ENCODE measurements at regions not wholly inside any gene's neighbourhood (a gene's known extent, or its start where the extent isn't known, plus 50 kb on each side); places are given as distances from the start of the nearest gene placed in this dataset.

- TF ChIP-seq USF2 (IDR thresholded peaks at IDR 0.05; ENCODE audit: low read depth, low read length) (no peak), MXI1 (IDR thresholded peaks at IDR 0.05; ENCODE audit: borderline replicate concordance, low read depth, low read length) (no peak), POLR2A (IDR thresholded peaks at IDR 0.05; ENCODE audit: low read depth, low read length) (no peak), CTCF (conservative IDR thresholded peaks at IDR 0.05; ENCODE audit: low read depth, low read length) (no peak), MAFK (IDR thresholded peaks at IDR 0.05; ENCODE audit: low read depth, low read length) (no peak), RAD21 (IDR thresholded peaks at IDR 0.05; ENCODE audit: low read length) (no peak), CHD1 (IDR thresholded peaks at IDR 0.05; ENCODE audit: low read depth, low read length) (no peak), RFX5 (IDR thresholded peaks at IDR 0.05; ENCODE audit: low read depth, low read length) (no peak), FOS (IDR thresholded peaks at IDR 0.05; ENCODE audit: low read depth, low read length) (no peak), MAZ (IDR thresholded peaks at IDR 0.05; ENCODE audit: borderline replicate concordance, low read depth, low read length) (no peak), SMC3 (IDR thresholded peaks at IDR 0.05; ENCODE audit: low read depth, low read length) (no peak), RCOR1 (IDR thresholded peaks at IDR 0.05; ENCODE audit: insufficient replicate concordance, low read length) (no peak), CEBPB (IDR thresholded peaks at IDR 0.05; ENCODE audit: low read depth, low read length) (no peak)
Measured at GRCh38 chr2:2392332-2392731, 61.3 kb upstream of the MYT1L start.
